ENCODE measurements at regions not wholly inside any gene's neighbourhood (a gene's known extent, or its start where the extent isn't known, plus 50 kb on each side); places are given as distances from the start of the nearest gene placed in this dataset.

DNA sequence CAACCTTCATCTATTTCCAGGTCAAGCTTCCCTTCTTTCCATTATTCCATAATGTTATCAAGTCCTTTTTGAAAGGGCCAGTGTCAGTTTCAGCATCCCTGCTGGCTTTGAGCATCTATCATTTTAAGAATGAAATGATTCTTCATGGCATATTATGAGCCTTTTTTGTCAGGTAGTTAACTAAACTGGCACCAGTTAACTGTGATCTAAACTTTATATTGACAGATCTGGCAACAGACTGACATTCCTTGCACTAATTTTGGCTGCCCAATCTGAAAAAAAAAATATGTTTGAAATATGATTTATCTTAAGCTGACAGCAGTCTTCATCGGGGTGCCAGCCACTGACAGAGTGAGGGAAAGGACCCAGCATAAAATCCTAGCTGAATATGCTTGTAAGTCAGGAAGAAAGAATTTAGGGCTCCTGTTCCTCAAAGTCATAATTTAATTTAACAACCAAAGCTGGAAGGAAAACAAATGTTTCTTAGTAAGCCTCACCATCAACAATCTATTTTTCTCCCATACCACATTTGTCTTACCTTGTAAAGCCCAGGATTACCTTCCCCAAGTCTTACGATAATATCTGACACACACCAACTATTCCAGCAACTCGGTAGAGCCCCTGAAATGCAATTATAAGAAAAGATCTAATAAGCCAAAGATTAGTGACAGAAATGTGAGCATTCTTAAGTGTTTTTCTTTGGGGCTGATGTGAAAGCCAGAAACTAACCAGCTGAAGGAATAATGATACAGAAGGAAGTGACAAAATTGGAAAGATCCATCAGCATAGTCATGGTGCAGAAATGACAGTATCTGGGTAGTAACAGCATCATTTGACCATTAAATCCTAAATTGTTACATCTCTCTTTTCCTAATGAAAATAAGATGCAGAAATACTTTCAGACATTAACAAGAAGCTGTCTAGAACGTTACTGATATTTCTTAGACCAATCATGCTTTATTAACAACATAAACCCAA lies 228.1 kb downstream of the RBM43 start:
- Histone ChIP-seq H3F3A (replicated peaks; ENCODE audit: low read depth) (no peaks in the 10 kb centered on the region), H4K20me1 (replicated peaks; ENCODE audit: insufficient read depth) (no peaks in the 10 kb centered on the region), H3K4me1 (ENCODE audit: insufficient read depth) (no peaks in the 10 kb centered on the region), H3K36me3 (ENCODE audit: insufficient read depth) (no peaks in the 10 kb centered on the region; the same call in 1 of the 2 replicates), H3K79me2 (replicated peaks; ENCODE audit: insufficient read depth) (no peaks in the 10 kb centered on the region), H3K27ac (ENCODE audit: low read depth) (no peak overlapping the region), H3K27me3 (ENCODE audit: insufficient read depth) (no peaks in the 10 kb centered on the region), H2AFZ (no peak overlapping the region), H3K4me3 (no peak overlapping the region), H3K4me2 (no peak overlapping the region), H3K9me2 (ENCODE audit: insufficient read depth) (peaks cover 41% of the 10 kb centered on the region)
- no peak overlapping the region for H3K27ac Mint-ChIP-seq
- no peaks in the 10 kb centered on the region for H3K9me3 Mint-ChIP-seq
- H3K27me3 Mint-ChIP-seq (ENCODE audit: insufficient read depth, low read depth, poor library complexity) = peaks cover 2% of the 10 kb centered on the region
- DNase-seq (ENCODE audit: low spot score) = no peak
- no peaks in the 10 kb centered on the region for H3K4me1 Mint-ChIP-seq
- TF ChIP-seq ZNF114 (CRISPR knock-in tag; IDR thresholded peaks at IDR 0.05) = no peak
- no peak for TF ChIP-seq POLR2AphosphoS5 (IDR thresholded peaks at IDR 0.05; ENCODE audit: low read depth)
- TF ChIP-seq ZNF331 (CRISPR knock-in tag; IDR thresholded peaks at IDR 0.05; ENCODE audit: low read depth) = no peak
- TF ChIP-seq EZH2 (IDR thresholded peaks at IDR 0.05; ENCODE audit: low read depth, unreplicated experiment) = no peak
- TF ChIP-seq REST (IDR thresholded peaks at IDR 0.05; ENCODE audit: unreplicated experiment) = no peak
- TF ChIP-seq, protein P1, sequence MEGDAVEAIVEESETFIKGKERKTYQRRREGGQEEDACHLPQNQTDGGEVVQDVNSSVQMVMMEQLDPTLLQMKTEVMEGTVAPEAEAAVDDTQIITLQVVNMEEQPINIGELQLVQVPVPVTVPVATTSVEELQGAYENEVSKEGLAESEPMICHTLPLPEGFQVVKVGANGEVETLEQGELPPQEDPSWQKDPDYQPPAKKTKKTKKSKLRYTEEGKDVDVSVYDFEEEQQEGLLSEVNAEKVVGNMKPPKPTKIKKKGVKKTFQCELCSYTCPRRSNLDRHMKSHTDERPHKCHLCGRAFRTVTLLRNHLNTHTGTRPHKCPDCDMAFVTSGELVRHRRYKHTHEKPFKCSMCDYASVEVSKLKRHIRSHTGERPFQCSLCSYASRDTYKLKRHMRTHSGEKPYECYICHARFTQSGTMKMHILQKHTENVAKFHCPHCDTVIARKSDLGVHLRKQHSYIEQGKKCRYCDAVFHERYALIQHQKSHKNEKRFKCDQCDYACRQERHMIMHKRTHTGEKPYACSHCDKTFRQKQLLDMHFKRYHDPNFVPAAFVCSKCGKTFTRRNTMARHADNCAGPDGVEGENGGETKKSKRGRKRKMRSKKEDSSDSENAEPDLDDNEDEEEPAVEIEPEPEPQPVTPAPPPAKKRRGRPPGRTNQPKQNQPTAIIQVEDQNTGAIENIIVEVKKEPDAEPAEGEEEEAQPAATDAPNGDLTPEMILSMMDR (conservative IDR thresholded peaks at IDR 0.05; ENCODE audit: low read depth in 2 of 2) = no peak
- TF ChIP-seq ZNF462 (CRISPR knock-in tag; IDR thresholded peaks at IDR 0.05) = no peak
- no peak for TF ChIP-seq EZH2phosphoT487 (IDR thresholded peaks at IDR 0.05; ENCODE audit: unreplicated experiment)
- no peak for TF ChIP-seq NANOG (IDR thresholded peaks at IDR 0.05; ENCODE audit: borderline replicate concordance)
- TF ChIP-seq, protein P2, sequence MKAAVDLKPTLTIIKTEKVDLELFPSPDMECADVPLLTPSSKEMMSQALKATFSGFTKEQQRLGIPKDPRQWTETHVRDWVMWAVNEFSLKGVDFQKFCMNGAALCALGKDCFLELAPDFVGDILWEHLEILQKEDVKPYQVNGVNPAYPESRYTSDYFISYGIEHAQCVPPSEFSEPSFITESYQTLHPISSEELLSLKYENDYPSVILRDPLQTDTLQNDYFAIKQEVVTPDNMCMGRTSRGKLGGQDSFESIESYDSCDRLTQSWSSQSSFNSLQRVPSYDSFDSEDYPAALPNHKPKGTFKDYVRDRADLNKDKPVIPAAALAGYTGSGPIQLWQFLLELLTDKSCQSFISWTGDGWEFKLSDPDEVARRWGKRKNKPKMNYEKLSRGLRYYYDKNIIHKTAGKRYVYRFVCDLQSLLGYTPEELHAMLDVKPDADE (IDR thresholded peaks at IDR 0.05) = no peak
- no peaks in the 10 kb centered on the region; the same call in 2 of the 3 replicates for H3K36me3 Mint-ChIP-seq (ENCODE audit: low read depth)
- no peak for ATAC-seq
- no peak overlapping the region for H3K4me3 Mint-ChIP-seq

Measured in GM23338 (cell line).